Upper lobe of left lung (tissue), 6 donors: ENCODE measurements at regions not wholly inside any gene's neighbourhood (a gene's known extent, or its start where the extent isn't known, plus 50 kb on each side); places are given as distances from the start of the nearest gene placed in this dataset.

Experiments
- ATAC-seq, 2 donors: fragments of 200-7000 bp; cut with Tn5 transposase; one replicate each; pipeline ENCODE4 v1.9.1; 2022; ENCODE audit warnings: mild to moderate bottlenecking in 2 of 2, moderate library complexity in 2 of 2; ENCODE audit not compliant: low FRiP score in 2 of 2
- DNase-seq, 2 donors: peaks; one replicate each; pipeline ENCODE4 v3.0.0-alpha.2; 2019 to 2020
- H3K27ac ChIP-seq, 4 donors: fragments of 200-600 bp; sonication (generic); one replicate each; pipeline ENCODE4 v1.5.1; 2016 to 2019
- H3K27me3 ChIP-seq, 4 donors: fragments of 200-600 bp; sonication (generic); one replicate each; pipeline ENCODE4 v1.5.1; 2017 to 2019
- H3K36me3 ChIP-seq, 4 donors: fragments of 200-600 bp; sonication (generic); one replicate each; pipeline ENCODE4 v1.5.1; 2016 to 2019
- H3K4me1 ChIP-seq, 4 donors: fragments of 200-600 bp; sonication (generic); one replicate each; pipeline ENCODE4 v1.5.1; 2018 to 2019
- H3K4me3 ChIP-seq, 4 donors: fragments of 200-600 bp; sonication (generic); one replicate each; pipeline ENCODE4 v1.5.1; 2017 to 2019; ENCODE audit warnings: mild to moderate bottlenecking in 2 of 4, moderate library complexity in 1 of 4
- H3K9me3 ChIP-seq, 4 donors: fragments of 200-600 bp; sonication (generic); one replicate each; pipeline ENCODE4 v1.5.1; 2018 to 2019
- CTCF ChIP-seq, 6 experiments: fragments of 450-650 bp in 4 of 6; fragments of 200-600 bp in 2 of 6; sonication (generic) in 2 of 6; IDR thresholded peaks; one replicate each; pipeline ENCODE4 v1.5.1; 2016 to 2019; ENCODE audit warnings: antibody characterized with exemption in 6 of 6
- EP300 ChIP-seq, 4 donors: sonication (generic); formaldehyde crosslinking; IDR thresholded peaks; one replicate each; pipeline ENCODE4 v1.5.1; 2017; ENCODE audit warnings: antibody characterized with exemption in 4 of 4, control low read depth in 2 of 4
- POLR2A ChIP-seq, 4 donors: fragments of 450-650 bp; IDR thresholded peaks; one replicate each; pipeline ENCODE4 v1.5.1; 2016 to 2017; ENCODE audit warnings: antibody characterized with exemption in 4 of 4, mild to moderate bottlenecking in 2 of 4
- POLR2AphosphoS5 ChIP-seq, 2 donors: sonication (generic); formaldehyde crosslinking; IDR thresholded peaks; one replicate each; pipeline ENCODE4 v1.5.1; 2017; ENCODE audit warnings: antibody characterized with exemption in 2 of 2
- WGBS, 2 donors: methylation state at CpG; one replicate each; pipeline ENCODE4 v1.1.5; 2017 to 2018; 5-methylcytosine and 5-hydroxymethylcytosine counted together
- donor health status: DM: no; HTN: no; CAD: no; lungs with moderate emphysema.
- donor health status: DM: no; HTN: yes; CAD: no; lungs with severe emphysema.

- no peak for DNase-seq
- Histone ChIP-seq H3K36me3 (no peaks in the 10 kb centered on the region), H3K27me3 (no peaks in the 10 kb centered on the region), H3K4me1 (no peaks in the 10 kb centered on the region), H3K9me3 (no peaks in the 10 kb centered on the region), H3K27ac (no peak overlapping the region), H3K4me3 (no peak overlapping the region)
- TF ChIP-seq POLR2A (IDR thresholded peaks at IDR 0.05) (no peak), CTCF (IDR thresholded peaks at IDR 0.05) (no peak), POLR2AphosphoS5 (IDR thresholded peaks at IDR 0.05) (no peak)
- no peak for ATAC-seq
- 82 to 96% methylated on average over 1 of the region's 1 CpG for WGBS, 2 donors
These were observed 114.2 kb downstream of the RERGL start for GRCh38 chr12:17975763-17976162.

GRCh38 chr12:17975239-17975638 lies 114.8 kb downstream of the RERGL start:
- no peak for ATAC-seq
- Histone ChIP-seq H3K27me3 (no peaks in the 10 kb centered on the region), H3K4me1 (no peaks in the 10 kb centered on the region), H3K36me3 (no peaks in the 10 kb centered on the region), H3K27ac (no peak overlapping the region), H3K9me3 (no peaks in the 10 kb centered on the region), H3K4me3 (no peak overlapping the region)
- TF ChIP-seq EP300 (IDR thresholded peaks at IDR 0.05) (no peak), CTCF (IDR thresholded peaks at IDR 0.05) (no peak), POLR2AphosphoS5 (IDR thresholded peaks at IDR 0.05) (no peak), POLR2A (IDR thresholded peaks at IDR 0.05) (no peak)
- 91 to 98% methylated on average over 2 of the region's 2 CpGs for WGBS, 2 donors
- DNase-seq, result no peak

- TF ChIP-seq POLR2A (IDR thresholded peaks at IDR 0.05) (no peak), EP300 (IDR thresholded peaks at IDR 0.05) (no peak), CTCF (IDR thresholded peaks at IDR 0.05) (no peak), POLR2AphosphoS5 (IDR thresholded peaks at IDR 0.05) (no peak)
- H3K9me3 ChIP-seq, result no peaks in the 10 kb centered on the region
- DNase-seq (no peak), ATAC-seq (no peak)
- H3K4me1 ChIP-seq, result no peaks in the 10 kb centered on the region
- H3K4me3 ChIP-seq, result no peak overlapping the region
- no peaks in the 10 kb centered on the region for H3K36me3 ChIP-seq
- WGBS, 2 donors, result 97 to 98% methylated on average over 1 of the region's 1 CpG
- no peaks in the 10 kb centered on the region for H3K27me3 ChIP-seq
- no peak overlapping the region for H3K27ac ChIP-seq
These were observed 118.1 kb downstream of the RERGL start for GRCh38 chr12:17971850-17972249.

GRCh38 chr12:17954788-17955187 lies 135.2 kb downstream of the RERGL start:
- Histone ChIP-seq H3K4me3 (no peak overlapping the region), H3K27me3 (no peaks in the 10 kb centered on the region), H3K4me1 (no peaks in the 10 kb centered on the region), H3K9me3 (no peaks in the 10 kb centered on the region), H3K36me3 (no peaks in the 10 kb centered on the region), H3K27ac (no peak overlapping the region)
- WGBS, 2 donors, result 50 to 71% methylated on average over 3 of the region's 3 CpGs
- TF ChIP-seq EP300 (IDR thresholded peaks at IDR 0.05), result no peak
- TF ChIP-seq POLR2AphosphoS5 (IDR thresholded peaks at IDR 0.05), result no peak
- TF ChIP-seq CTCF (IDR thresholded peaks at IDR 0.05), result no peak
- no peak for TF ChIP-seq POLR2A (IDR thresholded peaks at IDR 0.05)
- ATAC-seq (no peak), DNase-seq (no peak)

- H3K4me3 ChIP-seq, result no peak overlapping the region
- ATAC-seq (no peak), DNase-seq (no peak)
- H3K9me3 ChIP-seq, result no peaks in the 10 kb centered on the region
- no peaks in the 10 kb centered on the region for H3K4me1 ChIP-seq
- H3K36me3 ChIP-seq, result no peaks in the 10 kb centered on the region
- 66 to 79% methylated on average over 2 of the region's 2 CpGs for WGBS, 2 donors
- no peak overlapping the region for H3K27ac ChIP-seq
- no peaks in the 10 kb centered on the region for H3K27me3 ChIP-seq
- TF ChIP-seq CTCF (IDR thresholded peaks at IDR 0.05), result no peak
- no peak for TF ChIP-seq POLR2AphosphoS5 (IDR thresholded peaks at IDR 0.05)
- no peak for TF ChIP-seq EP300 (IDR thresholded peaks at IDR 0.05)
- no peak for TF ChIP-seq POLR2A (IDR thresholded peaks at IDR 0.05)
These were observed 139.1 kb downstream of the RERGL start for GRCh38 chr12:17950898-17951297.
